Lung (tissue), 11 donors: ENCODE measurements at regions not wholly inside any gene's neighbourhood (a gene's known extent, or its start where the extent isn't known, plus 50 kb on each side); places are given as distances from the start of the nearest gene placed in this dataset.

Experiments
- ATAC-seq: fragments of 200-7000 bp; cut with Tn5 transposase; one replicate; pipeline ENCODE4 v1.9.1; 2020; ENCODE audit warnings: moderate number of reproducible peaks; ENCODE audit not compliant: insufficient read depth, low FRiP score
- DNase-seq, 3 donors: peaks; one replicate each; pipeline ENCODE4 v3.0.0-alpha.2; 2013 to 2017
- H3K27ac ChIP-seq, 2 donors: one replicate each; pipeline ENCODE4 v1.5.1; 2013; ENCODE audit warnings: mild to moderate bottlenecking in 2 of 2, moderate library complexity in 2 of 2, control low read depth in 1 of 2, inconsistent platforms in 1 of 2, low read depth in 1 of 2, low read length in 1 of 2
- H3K27me3 ChIP-seq, 3 donors: one replicate each; pipeline ENCODE4 v1.5.1; 2013; ENCODE audit warnings: low read length in 2 of 3; ENCODE audit not compliant: control insufficient read depth in 3 of 3, insufficient read depth in 3 of 3
- H3K36me3 ChIP-seq, 4 donors: one replicate each; pipeline ENCODE4 v1.5.1; 2013; ENCODE audit warnings: low read length in 4 of 4, mild to moderate bottlenecking in 1 of 4, moderate library complexity in 1 of 4; ENCODE audit not compliant: control insufficient read depth in 4 of 4, insufficient read depth in 4 of 4
- H3K4me1 ChIP-seq, 5 donors: one replicate each; pipeline ENCODE4 v1.5.1; 2013; ENCODE audit warnings: low read length in 5 of 5, mild to moderate bottlenecking in 2 of 5, moderate library complexity in 1 of 5; ENCODE audit not compliant: control insufficient read depth in 5 of 5, insufficient read depth in 5 of 5
- H3K4me3 ChIP-seq: one replicate; pipeline ENCODE4 v1.5.1; 2013; ENCODE audit warnings: mild to moderate bottlenecking, control low read depth, moderate library complexity
- H3K9ac ChIP-seq, 2 donors: one replicate each; pipeline ENCODE4 v1.5.1; 2013; ENCODE audit warnings: low read length in 2 of 2, control low read depth in 1 of 2; ENCODE audit not compliant: insufficient read depth in 1 of 2
- H3K9me3 ChIP-seq, 4 donors: one replicate each; pipeline ENCODE4 v1.5.1; 2013; ENCODE audit warnings: low read length in 3 of 4, mild to moderate bottlenecking in 1 of 4, moderate library complexity in 1 of 4; ENCODE audit not compliant: control insufficient read depth in 4 of 4, insufficient read depth in 3 of 4
- CTCF ChIP-seq: IDR thresholded peaks from 2 replicates; pipeline ENCODE4 v1.5.1; 2012; ENCODE audit warnings: mild to moderate bottlenecking; ENCODE audit errors: control extremely low read depth, extremely low read depth
- whole genome bisulfite sequencing, 2 donors: extraction: QIAGEN DNeasy Blood & Tissue Kit; methylation state at CpG; one replicate each; pipeline ENCODE4 v1.1.7; 2013; 5-methylcytosine and 5-hydroxymethylcytosine counted together
- donor health status: control.
- donor health status: control.
- donor health status: Bipolar disorder and iron deficiency.
- donor health status: healthy.
- donor health status: DM: yes; HTN: yes; CAD: no.

- no peak for TF ChIP-seq CTCF
- Histone ChIP-seq H3K9ac (no peak overlapping the region), H3K4me3 (no peak overlapping the region), H3K27ac (no peak overlapping the region), H3K36me3 (no peaks in the 10 kb centered on the region), H3K9me3 (peaks cover 0 to 4% (median 1%) of the 10 kb centered on the region in 4 donors), H3K4me1 (no peaks in the 10 kb centered on the region), H3K27me3 (no peaks in the 10 kb centered on the region)
- DNase-seq, result no peak
- no peak for ATAC-seq
These were observed 620.0 kb upstream of the ATXN8OS start for GRCh38 chr13:69487576-69487975.

DNA sequence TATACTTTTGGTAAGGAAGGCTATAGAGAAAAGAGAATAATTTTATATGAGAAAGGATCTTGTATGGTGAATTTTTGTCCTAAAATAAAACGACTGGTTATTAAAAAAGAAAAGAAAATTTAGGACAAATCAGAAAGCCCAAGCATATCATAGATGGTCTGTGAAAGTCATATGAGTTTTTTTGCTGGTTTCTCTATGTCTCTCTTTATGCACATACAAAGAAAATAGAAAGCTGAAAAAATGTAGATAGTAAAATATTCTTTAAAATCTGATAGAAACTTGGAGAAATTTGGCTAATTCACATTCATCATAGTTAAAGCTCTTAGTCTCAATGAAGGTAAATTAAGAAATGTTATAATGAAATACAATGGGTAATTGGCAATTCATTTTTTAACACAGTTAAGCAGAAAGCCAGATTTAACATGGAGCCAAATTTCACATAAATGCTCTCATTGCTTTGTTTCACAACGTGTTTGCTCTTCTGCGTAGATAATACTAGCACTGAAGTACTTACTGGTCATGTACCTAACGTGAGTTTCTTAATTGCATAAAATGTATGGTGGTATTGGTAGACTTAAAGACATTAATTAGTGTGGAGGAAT lies 621.5 kb upstream of the ATXN8OS start:
- DNase-seq, result no peak
- Histone ChIP-seq H3K9ac (no peak overlapping the region), H3K36me3 (no peaks in the 10 kb centered on the region), H3K27me3 (no peaks in the 10 kb centered on the region), H3K27ac (no peak overlapping the region), H3K4me1 (no peaks in the 10 kb centered on the region), H3K4me3 (no peak overlapping the region), H3K9me3 (peaks cover 0 to 4% (median 0%) of the 10 kb centered on the region in 4 donors)
- ATAC-seq, result no peak
- WGBS, 2 donors, result 59 to 68% methylated on average over 4 of the region's 4 CpGs
- TF ChIP-seq CTCF, result no peak

- no peak for DNase-seq
These were observed 630.2 kb upstream of the ATXN8OS start for GRCh38 chr13:69477451-69477850.

More at GRCh38 chr13:69477451-69477850, 630.2 kb upstream of the ATXN8OS start:
- no peak for TF ChIP-seq CTCF
- Histone ChIP-seq H3K4me1 (no peaks in the 10 kb centered on the region), H3K9ac (no peak overlapping the region), H3K36me3 (no peaks in the 10 kb centered on the region), H3K27ac (no peak overlapping the region), H3K27me3 (no peaks in the 10 kb centered on the region), H3K4me3 (no peak overlapping the region), H3K9me3 (no peaks in the 10 kb centered on the region)
- ATAC-seq, result no peak
